ENCODE measurements at regions not wholly inside any gene's neighbourhood (a gene's known extent, or its start where the extent isn't known, plus 50 kb on each side); places are given as distances from the start of the nearest gene placed in this dataset.

GRCh38 chrX:8913655-8914409, 112.6 kb upstream of the FAM9A start:
- peak; percentile 59 for DNase-seq (ENCODE audit: low read depth)
- H3K4me3 ChIP-seq (ENCODE audit: low read depth, low read length) = no peak overlapping the region
- no peak for TF ChIP-seq CTCF (IDR thresholded peaks at IDR 0.05; ENCODE audit: insufficient read depth, low read depth, low read length)

- no peak overlapping the region for H3K4me3 ChIP-seq (ENCODE audit: low read depth, low read length)
- DNase-seq (ENCODE audit: low read depth) = no peak
- TF ChIP-seq CTCF (IDR thresholded peaks at IDR 0.05; ENCODE audit: insufficient read depth, low read depth, low read length) = no peak
These were observed 106.5 kb upstream of the FAM9A start for GRCh38 chrX:8907688-8908087.

GRCh38 chrX:8906299-8906938, 105.2 kb upstream of the FAM9A start:
- H3K4me3 ChIP-seq (ENCODE audit: low read depth, low read length) = no peak overlapping the region
- no peak for TF ChIP-seq CTCF (IDR thresholded peaks at IDR 0.05; ENCODE audit: insufficient read depth, low read depth, low read length)
- no peak for DNase-seq (ENCODE audit: low read depth)

- no peak for TF ChIP-seq CTCF (IDR thresholded peaks at IDR 0.05; ENCODE audit: insufficient read depth, low read depth, low read length)
- DNase-seq (ENCODE audit: low read depth) = no peak
- H3K4me3 ChIP-seq (ENCODE audit: low read depth, low read length) = no peak overlapping the region
These were observed 96.1 kb upstream of the FAM9A start for GRCh38 chrX:8897259-8897658.

DNA sequence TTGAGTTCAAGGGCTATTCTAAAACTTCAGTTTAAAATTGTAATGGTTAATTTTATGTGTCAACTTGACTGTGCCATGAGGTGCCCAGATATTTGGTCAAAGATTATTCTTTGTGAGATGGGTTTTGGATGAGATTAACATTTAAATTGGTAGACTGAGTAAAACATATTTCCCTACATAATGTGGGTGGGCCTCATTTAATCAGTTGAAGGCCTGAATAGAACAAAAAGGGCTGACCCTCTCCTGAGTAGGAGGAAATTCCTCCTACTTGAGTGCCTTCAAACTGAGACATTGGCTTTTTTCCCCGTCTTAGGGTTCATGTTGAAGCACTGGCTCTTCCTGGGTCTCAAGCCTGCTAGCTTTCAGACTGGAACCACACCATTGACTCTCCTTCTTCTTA, 89.6 kb upstream of the FAM9A start:
- H3K4me3 ChIP-seq (ENCODE audit: low read depth, low read length) = no peak overlapping the region
- no peak for DNase-seq (ENCODE audit: low read depth)
- no peak for TF ChIP-seq CTCF (IDR thresholded peaks at IDR 0.05; ENCODE audit: insufficient read depth, low read depth, low read length)

DNA sequence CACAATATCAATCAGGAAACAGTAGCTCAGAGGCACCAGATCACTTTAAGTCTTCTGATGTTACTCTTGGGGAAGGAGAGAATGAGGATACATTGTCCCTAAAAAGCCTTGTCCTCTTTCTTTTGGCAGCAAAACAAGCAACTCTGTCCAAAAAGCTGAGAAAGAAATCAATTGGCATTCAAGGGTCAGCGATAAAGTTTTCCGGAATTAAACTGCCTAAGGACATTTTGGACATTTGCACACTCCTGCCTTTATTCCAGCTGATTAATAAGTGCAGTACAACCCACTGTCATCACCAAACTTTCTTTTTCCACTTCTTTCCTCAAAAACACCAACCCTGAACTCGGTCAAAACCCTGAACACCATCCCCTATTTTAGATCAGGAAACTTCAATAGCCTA, 85.8 kb upstream of the FAM9A start:
- H3K4me3 ChIP-seq (ENCODE audit: low read depth, low read length) = no peak overlapping the region
- no peak for DNase-seq (ENCODE audit: low read depth)
- TF ChIP-seq CTCF (IDR thresholded peaks at IDR 0.05; ENCODE audit: insufficient read depth, low read depth, low read length) = no peak
